ENCODE measurements at regions not wholly inside any gene's neighbourhood (a gene's known extent, or its start where the extent isn't known, plus 50 kb on each side); places are given as distances from the start of the nearest gene placed in this dataset.

DNA sequence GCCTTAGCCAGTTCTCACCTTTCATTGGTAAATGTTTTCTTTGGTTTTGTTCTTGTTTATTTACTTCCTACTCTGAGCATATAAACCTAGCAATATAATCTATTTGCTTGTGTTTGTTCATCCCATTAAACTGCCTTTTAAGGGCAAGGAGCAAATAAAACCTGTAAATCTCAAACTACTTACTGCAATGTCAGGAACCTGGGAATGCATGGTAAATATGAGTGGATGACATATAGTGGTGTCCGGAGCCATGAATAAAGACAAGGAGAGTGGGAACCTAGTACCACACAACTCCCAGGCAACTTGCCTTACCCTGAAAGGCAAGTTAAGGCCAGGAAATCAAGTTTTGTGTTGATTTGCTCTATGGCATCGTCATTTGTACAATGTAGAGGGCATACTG is 1133.7 kb upstream of the NCAM2 start:
- TF ChIP-seq, protein P1, sequence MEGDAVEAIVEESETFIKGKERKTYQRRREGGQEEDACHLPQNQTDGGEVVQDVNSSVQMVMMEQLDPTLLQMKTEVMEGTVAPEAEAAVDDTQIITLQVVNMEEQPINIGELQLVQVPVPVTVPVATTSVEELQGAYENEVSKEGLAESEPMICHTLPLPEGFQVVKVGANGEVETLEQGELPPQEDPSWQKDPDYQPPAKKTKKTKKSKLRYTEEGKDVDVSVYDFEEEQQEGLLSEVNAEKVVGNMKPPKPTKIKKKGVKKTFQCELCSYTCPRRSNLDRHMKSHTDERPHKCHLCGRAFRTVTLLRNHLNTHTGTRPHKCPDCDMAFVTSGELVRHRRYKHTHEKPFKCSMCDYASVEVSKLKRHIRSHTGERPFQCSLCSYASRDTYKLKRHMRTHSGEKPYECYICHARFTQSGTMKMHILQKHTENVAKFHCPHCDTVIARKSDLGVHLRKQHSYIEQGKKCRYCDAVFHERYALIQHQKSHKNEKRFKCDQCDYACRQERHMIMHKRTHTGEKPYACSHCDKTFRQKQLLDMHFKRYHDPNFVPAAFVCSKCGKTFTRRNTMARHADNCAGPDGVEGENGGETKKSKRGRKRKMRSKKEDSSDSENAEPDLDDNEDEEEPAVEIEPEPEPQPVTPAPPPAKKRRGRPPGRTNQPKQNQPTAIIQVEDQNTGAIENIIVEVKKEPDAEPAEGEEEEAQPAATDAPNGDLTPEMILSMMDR (conservative IDR thresholded peaks at IDR 0.05 in 1 of 2, IDR thresholded peaks at IDR 0.05 in 1 of 2; ENCODE audit: extremely low read depth in 1 of 2, insufficient read depth in 1 of 2, low read depth in 1 of 2, low read length in 2 of 2) = no peak
- no peak for TF ChIP-seq EZH2 (IDR thresholded peaks at IDR 0.05; ENCODE audit: borderline replicate concordance, low read length)

Data from mammary epithelial cell (primary cell).